ENCODE measurements at regions not wholly inside any gene's neighbourhood (a gene's known extent, or its start where the extent isn't known, plus 50 kb on each side); places are given as distances from the start of the nearest gene placed in this dataset.

GRCh38 chrX:57848857-57849256 is 61.4 kb downstream of the ZXDA start:
- DNase-seq (ENCODE audit: low read depth): no peak

GRCh38 chrX:57822818-57823217 is 87.4 kb downstream of the ZXDA start:
- no peak for DNase-seq (ENCODE audit: low read depth)

GRCh38 chrX:57822398-57822797 is 87.9 kb downstream of the ZXDA start:
- no peak for DNase-seq (ENCODE audit: low read depth)

- DNase-seq (ENCODE audit: low read depth): peak; percentile 50
Observed at GRCh38 chrX:57821703-57822387, 88.4 kb downstream of the ZXDA start.

- no peak for DNase-seq (ENCODE audit: low read depth)
Observed at GRCh38 chrX:57817302-57817701, 93.0 kb downstream of the ZXDA start.

DNA sequence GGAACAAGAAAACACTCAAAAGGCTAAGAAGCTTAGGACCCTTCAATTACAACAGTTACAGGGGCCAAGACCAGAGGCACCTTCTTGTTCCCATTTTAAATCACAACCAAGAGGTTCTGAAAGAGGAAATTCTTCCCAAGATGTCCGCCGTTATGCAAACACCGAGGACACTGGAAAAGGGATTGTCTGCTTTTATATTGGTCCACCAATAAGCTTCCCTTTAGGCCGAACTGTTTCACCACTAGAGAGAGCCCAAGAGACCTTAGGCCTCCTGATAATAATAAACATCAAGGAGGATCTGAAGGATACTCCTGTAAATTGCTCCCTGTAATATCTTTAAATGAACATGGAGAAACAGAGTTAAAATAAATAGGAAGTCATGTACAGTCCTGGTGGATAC is 92.6 kb upstream of the NLRP2B start:
- DNase-seq (ENCODE audit: low read depth): no peak

- DNase-seq (ENCODE audit: low read depth): no peak
Observed at GRCh38 chrX:57771689-57772088, 91.6 kb upstream of the NLRP2B start.

GRCh38 chrX:57752866-57753265 is 72.8 kb upstream of the NLRP2B start:
- no peak for DNase-seq (ENCODE audit: low read depth)

GRCh38 chrX:57741107-57741506 is 61.0 kb upstream of the NLRP2B start:
- DNase-seq (ENCODE audit: low read depth): no peak

GRCh38 chrX:57737881-57738280 is 57.8 kb upstream of the NLRP2B start:
- DNase-seq (ENCODE audit: low read depth): no peak
